ENCODE measurements at regions not wholly inside any gene's neighbourhood (a gene's known extent, or its start where the extent isn't known, plus 50 kb on each side); places are given as distances from the start of the nearest gene placed in this dataset.

GRCh38 chr1:78224246-78224785, 178.6 kb downstream of the GIPC2 start:
- no peak for TF ChIP-seq CTCF (IDR thresholded peaks at IDR 0.05; ENCODE audit: insufficient read depth, low read depth, low read length, missing control alignments)
- H3K4me3 ChIP-seq (ENCODE audit: low read length): no peak overlapping the region
- DNase-seq (ENCODE audit: low read depth): no peak

GRCh38 chr1:78224861-78225552, 179.2 kb downstream of the GIPC2 start:
- peak; percentile 24 for DNase-seq (ENCODE audit: low read depth)
- no peak overlapping the region for H3K4me3 ChIP-seq (ENCODE audit: low read length)
- no peak for TF ChIP-seq CTCF (IDR thresholded peaks at IDR 0.05; ENCODE audit: insufficient read depth, low read depth, low read length, missing control alignments)

- no peak overlapping the region for H3K4me3 ChIP-seq (ENCODE audit: low read length)
- no peak for TF ChIP-seq CTCF (IDR thresholded peaks at IDR 0.05; ENCODE audit: insufficient read depth, low read depth, low read length, missing control alignments)
- no peak for DNase-seq (ENCODE audit: low read depth)
Measured at GRCh38 chr1:78226784-78227183, 181.0 kb downstream of the GIPC2 start.

- DNase-seq (ENCODE audit: low read depth): no peak
- no peak for TF ChIP-seq CTCF (IDR thresholded peaks at IDR 0.05; ENCODE audit: insufficient read depth, low read depth, low read length, missing control alignments)
- no peak overlapping the region for H3K4me3 ChIP-seq (ENCODE audit: low read length)
Measured at GRCh38 chr1:78227705-78228635, 182.2 kb downstream of the GIPC2 start.

- no peak overlapping the region for H3K4me3 ChIP-seq (ENCODE audit: low read length)
- no peak for TF ChIP-seq CTCF (IDR thresholded peaks at IDR 0.05; ENCODE audit: insufficient read depth, low read depth, low read length, missing control alignments)
- peak; percentile 93 for DNase-seq (ENCODE audit: low read depth)
Measured at GRCh38 chr1:78229344-78229743, 183.6 kb downstream of the GIPC2 start.

- DNase-seq (ENCODE audit: low read depth): no peak
Measured at GRCh38 chr1:78231477-78231876, 185.7 kb downstream of the GIPC2 start.

More at GRCh38 chr1:78231477-78231876, 185.7 kb downstream of the GIPC2 start:
- no peak for TF ChIP-seq CTCF (IDR thresholded peaks at IDR 0.05; ENCODE audit: insufficient read depth, low read depth, low read length, missing control alignments)
- H3K4me3 ChIP-seq (ENCODE audit: low read length): no peak overlapping the region

Measured in epithelial cell of esophagus (primary cell).